ENCODE measurements at regions not wholly inside any gene's neighbourhood (a gene's known extent, or its start where the extent isn't known, plus 50 kb on each side); places are given as distances from the start of the nearest gene placed in this dataset.

DNA sequence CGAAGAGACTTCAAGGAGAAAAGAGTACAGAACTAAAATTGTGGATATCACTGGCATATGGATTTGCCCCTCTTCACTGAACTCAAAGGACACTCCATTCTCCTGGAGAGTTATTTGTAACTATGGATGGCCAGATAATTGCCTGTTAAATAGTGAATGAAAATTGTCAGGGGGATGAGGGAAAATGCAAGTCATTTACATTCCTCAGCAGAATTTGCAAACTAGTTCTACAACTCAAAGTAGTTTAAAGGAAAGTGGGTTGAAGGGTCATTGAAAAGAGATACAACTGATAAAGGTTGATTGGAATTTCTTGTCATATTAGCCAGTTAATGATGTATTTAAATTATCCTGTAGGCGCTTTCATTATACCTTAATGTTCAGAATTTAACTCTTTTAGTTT lies 266.5 kb upstream of the SPOPL start:
- Histone ChIP-seq H3K4me3 (replicated peaks in 1 of 3; ENCODE audit: low read depth in 2 of 3, low read length in 3 of 3) (no peak overlapping the region), H4K20me1 (ENCODE audit: insufficient read depth, low read length) (no peaks in the 10 kb centered on the region), H3K4me1 (ENCODE audit: control insufficient read depth in 1 of 2, insufficient read depth in 2 of 2, low read length in 2 of 2) (no peaks in the 10 kb centered on the region), H3K79me2 (ENCODE audit: insufficient read depth, low read length) (no peaks in the 10 kb centered on the region), H2AFZ (ENCODE audit: insufficient read depth, low read depth, low read length, poor library complexity, severe bottlenecking) (no peak overlapping the region), H3K9ac (ENCODE audit: insufficient read depth, low read length, poor library complexity, severe bottlenecking) (no peak overlapping the region), H3K27me3 (ENCODE audit: control insufficient read depth in 2 of 2, insufficient read depth in 2 of 2, low read length in 2 of 2) (no peaks in the 10 kb centered on the region), H3K9me3 (replicated peaks in 1 of 2; ENCODE audit: control insufficient read depth in 1 of 2, insufficient read depth in 1 of 2, low read length in 2 of 2) (no peaks in the 10 kb centered on the region), H3K27ac (ENCODE audit: low read depth in 1 of 2, low read length in 2 of 2) (no peak overlapping the region), H3K4me2 (replicated peaks; ENCODE audit: extremely low read depth, low read length, poor library complexity, severe bottlenecking) (no peak overlapping the region), H3K36me3 (replicated peaks in 1 of 2; ENCODE audit: control insufficient read depth in 1 of 2, insufficient read depth in 2 of 2, low read length in 2 of 2) (no peaks in the 10 kb centered on the region)
- Mint-ChIP-seq H3K27ac (no peak overlapping the region), H3K4me1 (no peaks in the 10 kb centered on the region), H3K36me3 (no peaks in the 10 kb centered on the region), H3K27me3 (ENCODE audit: low read depth in 3 of 3) (peaks cover 0 to 2% (median 0%) of the 10 kb centered on the region in 3 donors), H3K4me3 (no peak overlapping the region), H3K9me3 (peaks cover 0 to 2% (median 0%) of the 10 kb centered on the region in 7 donors)
- intact Hi-C loops (cut with micrococcal nuclease), result no loop called here
- no CpG with 5 or more reads among the region's 2 CpGs for WGBS (ENCODE audit: insufficient coverage)
- no peak for DNase-seq
- no peak for TF ChIP-seq CTCF (IDR thresholded peaks at IDR 0.05)

DNA sequence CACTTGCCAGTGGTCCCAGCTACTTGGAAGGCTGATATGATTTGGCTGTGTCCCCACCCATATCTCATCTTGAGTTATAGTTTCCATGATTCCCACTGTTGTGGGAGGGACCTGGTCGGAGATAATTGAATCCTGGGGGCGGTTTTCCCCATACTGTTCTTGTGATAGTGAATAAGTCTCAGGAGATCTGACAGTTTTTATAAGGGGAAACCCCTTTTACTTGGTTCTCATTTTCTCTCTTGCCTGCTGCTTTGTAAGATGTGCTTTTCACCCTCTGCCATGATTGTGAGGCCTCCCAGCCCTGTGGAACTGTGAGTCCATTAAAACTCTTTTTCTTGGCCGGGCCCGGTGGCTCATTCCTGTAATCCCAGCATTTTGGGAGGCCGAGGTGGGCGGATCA lies 265.4 kb upstream of the SPOPL start:
- TF ChIP-seq CTCF (IDR thresholded peaks at IDR 0.05), result no peak
- Histone ChIP-seq H3K4me3 (replicated peaks in 1 of 3; ENCODE audit: low read depth in 2 of 3, low read length in 3 of 3) (no peak overlapping the region), H3K79me2 (ENCODE audit: insufficient read depth, low read length) (no peaks in the 10 kb centered on the region), H3K9me3 (replicated peaks in 1 of 2; ENCODE audit: control insufficient read depth in 1 of 2, insufficient read depth in 1 of 2, low read length in 2 of 2) (no peaks in the 10 kb centered on the region), H3K9ac (ENCODE audit: insufficient read depth, low read length, poor library complexity, severe bottlenecking) (no peak overlapping the region), H3K4me2 (replicated peaks; ENCODE audit: extremely low read depth, low read length, poor library complexity, severe bottlenecking) (no peak overlapping the region), H3K27me3 (ENCODE audit: control insufficient read depth in 2 of 2, insufficient read depth in 2 of 2, low read length in 2 of 2) (no peaks in the 10 kb centered on the region), H3K36me3 (replicated peaks in 1 of 2; ENCODE audit: control insufficient read depth in 1 of 2, insufficient read depth in 2 of 2, low read length in 2 of 2) (no peaks in the 10 kb centered on the region), H4K20me1 (ENCODE audit: insufficient read depth, low read length) (no peaks in the 10 kb centered on the region), H3K4me1 (ENCODE audit: control insufficient read depth in 1 of 2, insufficient read depth in 2 of 2, low read length in 2 of 2) (no peaks in the 10 kb centered on the region), H2AFZ (ENCODE audit: insufficient read depth, low read depth, low read length, poor library complexity, severe bottlenecking) (no peak overlapping the region), H3K27ac (ENCODE audit: low read depth in 1 of 2, low read length in 2 of 2) (no peak overlapping the region)
- peaks cover 0 to 2% (median 0%) of the 10 kb centered on the region in 7 donors for H3K9me3 Mint-ChIP-seq
- no peaks in the 10 kb centered on the region for H3K4me1 Mint-ChIP-seq
- no peak overlapping the region for H3K4me3 Mint-ChIP-seq
- H3K36me3 Mint-ChIP-seq, result no peaks in the 10 kb centered on the region
- intact Hi-C loops (cut with micrococcal nuclease), result no loop called here
- H3K27ac Mint-ChIP-seq, result peak overlapping the region in 1 of 7 donors; percentile 50
- no peak for DNase-seq
- peaks cover 0 to 2% (median 0%) of the 10 kb centered on the region in 3 donors for H3K27me3 Mint-ChIP-seq (ENCODE audit: low read depth in 3 of 3)
- 85% methylated on average over 4 of the region's 6 CpGs for WGBS (ENCODE audit: insufficient coverage)

Data from CD14-positive monocyte (primary cell).